HG03521 (cell line): ENCODE measurements at regions not wholly inside any gene's neighbourhood (a gene's known extent, or its start where the extent isn't known, plus 50 kb on each side); places are given as distances from the start of the nearest gene placed in this dataset.

Experiments
- ATAC-seq: cut with Tn5 transposase; IDR thresholded peaks from one replicate; pipeline ENCODE4 v1.9.1; 2021; ENCODE audit warnings: mild to moderate bottlenecking, moderate library complexity; ENCODE audit not compliant: unreplicated experiment

DNA sequence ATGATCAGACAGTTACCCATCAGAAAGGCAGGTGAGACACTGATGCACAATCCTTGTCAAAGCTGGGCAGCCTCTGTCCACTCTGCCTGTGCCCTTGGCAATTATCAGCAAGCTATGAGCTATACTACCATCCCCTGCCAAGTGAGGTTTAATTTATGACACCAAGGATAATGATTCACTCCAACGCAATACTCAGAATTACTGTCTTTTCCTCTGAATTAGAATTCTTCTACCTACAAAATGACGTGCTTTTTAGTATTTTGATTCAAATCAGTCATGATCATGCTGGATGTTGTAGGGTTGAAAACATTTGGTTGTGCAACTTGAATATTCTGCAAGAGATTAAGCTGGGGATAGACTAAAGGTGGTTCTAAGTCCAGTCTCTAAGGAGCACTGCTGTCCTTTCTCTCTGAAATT lies 116.8 kb upstream of the SOX9 start:
- ATAC-seq = no peak

DNA sequence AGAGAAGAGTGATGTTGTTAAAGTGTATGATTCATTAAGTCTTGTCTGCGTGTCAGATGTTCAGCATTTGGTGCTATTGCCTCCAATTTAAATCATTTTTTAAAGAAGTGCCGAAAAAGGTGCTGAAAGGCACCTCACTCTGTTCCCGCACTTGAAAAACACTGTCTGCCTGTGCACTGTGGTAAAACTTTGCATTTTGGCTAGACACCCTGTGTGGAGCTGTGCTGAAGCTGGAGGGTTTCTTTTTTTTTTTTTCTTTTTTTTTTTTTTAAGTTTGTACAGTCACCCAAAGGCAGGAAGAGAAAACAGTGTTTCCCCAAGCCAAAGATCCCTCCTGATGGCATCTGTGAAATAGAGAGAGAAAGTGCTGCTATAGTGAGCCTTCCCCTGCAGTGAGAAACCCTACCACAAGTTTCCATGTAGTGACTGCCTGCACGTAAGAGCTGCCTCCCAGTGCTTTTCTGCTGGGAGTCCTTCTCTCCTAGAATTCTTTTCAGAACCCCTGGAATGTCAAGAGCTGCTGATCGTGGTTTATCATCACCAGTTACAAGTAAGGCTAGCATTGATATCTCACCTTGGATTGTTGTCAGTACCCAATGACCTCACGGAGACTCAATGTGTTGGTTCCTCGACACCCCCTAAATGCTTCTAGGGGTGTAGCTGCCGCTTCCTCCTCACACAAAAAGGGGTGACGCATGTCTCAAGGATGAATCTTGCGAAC lies 116.0 kb upstream of the SOX9 start:
- ATAC-seq = peak; percentile 52

DNA sequence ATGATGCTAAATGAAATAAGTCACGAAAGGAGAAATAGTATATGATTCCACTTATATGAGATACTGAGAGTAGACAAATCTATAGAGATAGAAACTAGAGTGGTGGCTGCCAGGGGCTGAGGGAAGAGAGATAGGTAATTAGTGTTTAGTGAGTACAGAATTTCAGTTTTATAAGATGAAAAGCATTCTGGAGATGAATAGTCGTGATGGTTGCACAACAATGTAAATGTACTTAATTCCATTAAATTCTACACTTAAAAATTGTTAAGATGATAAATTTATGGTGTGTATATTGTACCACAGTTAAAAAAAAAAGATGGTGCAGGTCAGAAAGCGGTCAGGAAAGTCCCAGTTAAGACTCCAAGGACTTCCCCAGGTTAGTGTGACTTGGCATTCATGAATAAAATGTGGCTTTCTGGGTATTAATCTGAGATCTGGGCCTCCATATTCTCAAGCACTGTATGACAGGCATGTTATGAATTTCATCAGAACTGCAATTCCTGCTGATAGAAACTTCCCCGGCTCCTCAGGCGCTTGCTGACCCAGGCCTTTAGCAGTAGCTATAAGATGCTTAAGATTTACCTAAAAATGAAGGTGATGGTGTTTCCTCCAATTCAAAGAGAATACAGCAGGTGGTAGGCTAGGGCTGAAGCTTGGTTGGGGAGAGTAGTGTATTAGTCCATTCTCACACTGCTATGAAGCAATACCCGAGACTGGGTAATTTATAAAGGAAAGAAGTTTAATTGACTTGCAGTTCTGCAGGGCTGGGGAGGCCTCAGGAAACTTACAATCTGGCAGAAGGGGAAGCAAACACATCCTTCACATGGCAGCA lies 115.3 kb upstream of the SOX9 start:
- ATAC-seq = peak; percentile 47

DNA sequence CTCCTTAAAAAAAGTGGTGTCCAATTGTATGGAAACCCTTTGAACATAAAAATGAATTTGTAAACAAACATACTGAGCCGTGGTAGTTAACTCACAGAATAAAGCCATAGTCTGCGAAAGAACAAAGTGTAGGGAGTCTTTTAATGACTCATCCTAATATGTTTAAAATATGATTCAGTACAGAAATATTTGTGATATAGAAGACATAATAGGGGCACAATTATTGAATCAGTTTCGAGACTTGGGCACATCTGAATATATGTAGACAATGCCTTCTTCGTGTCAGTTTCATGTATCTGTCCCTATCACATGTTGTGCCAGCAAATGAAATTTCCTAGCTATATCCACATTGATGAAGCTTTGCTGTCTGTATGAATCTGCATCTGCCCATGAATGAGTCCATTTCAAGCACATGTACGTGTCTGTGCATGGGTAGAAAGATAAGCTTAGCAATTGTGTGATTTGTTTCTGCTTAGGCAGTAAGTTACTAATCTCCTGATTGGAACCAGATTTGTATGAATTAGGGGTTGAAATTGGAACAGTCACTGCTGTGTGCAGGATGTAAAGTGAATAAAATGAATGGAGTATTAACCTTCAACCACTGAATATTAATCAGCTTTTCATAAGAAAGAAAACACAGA lies 112.5 kb upstream of the SOX9 start:
- ATAC-seq = no peak

DNA sequence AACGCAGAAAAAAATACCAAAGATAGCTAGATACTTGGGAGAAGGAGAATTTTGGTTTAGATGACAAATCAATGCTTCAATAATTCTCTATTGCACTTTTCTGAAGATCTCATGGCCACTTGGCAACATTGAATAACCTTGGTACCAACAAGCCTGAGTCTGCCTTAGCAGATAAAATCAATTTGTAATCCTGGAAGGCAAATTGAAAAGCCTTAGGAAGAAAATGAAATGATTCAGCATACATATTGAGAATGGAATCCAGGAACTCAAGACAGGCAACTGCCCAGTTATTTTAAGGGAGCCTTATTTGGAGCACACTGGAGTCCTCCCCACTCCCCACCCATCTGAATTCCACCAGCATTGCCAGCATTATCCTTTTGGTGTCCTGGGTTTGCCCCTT lies 109.3 kb upstream of the SOX9 start:
- no peak for ATAC-seq

DNA sequence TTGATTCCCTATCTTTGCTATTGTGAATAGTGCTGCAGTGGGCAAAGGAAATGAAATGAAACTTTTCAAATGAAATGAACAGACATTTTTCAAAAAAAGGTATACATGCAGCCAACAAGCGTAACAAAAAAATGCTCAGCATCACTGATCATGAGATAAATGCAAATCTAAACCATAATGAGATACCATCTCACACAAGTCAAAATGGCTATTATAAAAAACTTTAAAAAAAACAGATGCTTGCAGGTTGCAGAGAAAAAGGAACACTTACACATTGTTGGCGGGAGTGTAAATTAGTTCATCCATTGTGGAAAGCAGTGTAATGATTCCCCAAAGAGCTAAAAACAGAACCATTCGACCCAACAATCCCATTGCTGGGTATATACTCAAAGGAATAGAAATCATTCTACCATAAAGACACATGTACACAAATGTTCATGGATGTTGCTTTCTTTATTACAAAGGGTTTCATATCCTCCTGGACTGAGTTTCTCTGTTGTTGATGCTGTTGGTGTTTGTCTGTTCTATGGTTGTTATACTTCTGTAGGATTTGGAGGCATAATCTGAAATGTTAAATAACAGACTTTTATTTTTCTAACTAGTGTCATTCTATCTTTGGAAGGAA lies 99.3 kb upstream of the SOX9 start:
- ATAC-seq = no peak

DNA sequence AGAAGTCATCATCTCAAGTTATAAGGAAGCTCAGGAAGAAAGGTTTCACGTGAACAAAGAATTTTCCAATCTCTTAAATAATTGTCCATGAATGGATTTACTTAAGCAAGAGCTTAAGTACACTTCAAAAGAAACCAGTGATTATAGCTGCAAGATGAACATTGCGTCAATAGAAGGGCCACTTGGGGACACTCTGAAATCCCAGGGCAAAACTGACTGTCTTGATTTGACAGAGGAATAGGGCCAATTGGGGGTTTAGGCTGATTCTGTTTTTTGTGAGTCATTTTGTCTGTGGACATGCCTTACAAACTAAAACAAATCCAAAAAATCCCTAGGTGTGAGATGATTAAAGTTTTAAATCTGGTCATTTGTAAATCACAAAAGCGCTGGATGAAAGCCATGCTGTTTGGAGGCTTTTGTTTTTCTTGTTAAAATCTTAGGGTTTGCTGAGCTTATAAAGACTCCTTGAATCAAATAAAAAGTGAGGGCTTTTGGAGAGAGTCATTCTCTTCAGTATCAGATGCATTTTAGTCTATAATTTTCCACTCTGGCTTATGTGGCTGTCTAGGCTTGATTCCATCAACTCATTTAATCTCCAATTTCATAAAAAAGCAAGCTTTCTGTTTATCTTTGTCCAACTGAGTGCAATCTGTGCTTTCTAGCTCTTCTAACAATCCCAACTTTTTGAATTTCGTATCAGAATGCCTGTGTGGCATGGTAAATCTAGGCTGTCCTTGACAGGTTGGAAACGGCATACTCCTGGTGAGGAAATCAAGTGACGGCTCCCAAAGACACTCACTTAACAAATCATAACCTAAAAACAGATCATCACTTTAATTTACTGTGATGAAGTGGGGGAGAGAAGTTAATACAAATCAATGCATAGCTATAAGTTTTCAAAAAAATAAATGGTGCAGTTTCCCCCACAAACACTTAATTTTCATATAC lies 98.2 kb upstream of the SOX9 start:
- ATAC-seq = no peak

DNA sequence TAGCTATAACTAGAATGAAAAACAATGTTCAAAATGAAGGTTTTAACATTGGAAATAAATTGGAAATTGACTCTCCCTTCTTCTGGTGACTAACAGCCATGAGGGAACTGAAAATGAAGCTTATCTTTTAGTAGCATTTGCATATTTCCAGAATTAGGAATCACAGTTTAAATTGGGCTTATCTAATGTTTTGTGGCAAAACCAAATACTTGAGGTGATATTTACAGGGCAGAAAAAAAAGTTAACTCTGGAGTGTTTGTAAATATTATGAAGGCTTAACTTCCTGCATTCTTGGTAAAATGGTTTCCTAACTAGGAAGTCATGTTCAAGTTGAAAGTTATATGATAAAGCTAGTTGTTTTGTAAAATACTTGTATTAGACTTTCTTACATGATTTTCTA lies 96.4 kb upstream of the SOX9 start:
- no peak for ATAC-seq

DNA sequence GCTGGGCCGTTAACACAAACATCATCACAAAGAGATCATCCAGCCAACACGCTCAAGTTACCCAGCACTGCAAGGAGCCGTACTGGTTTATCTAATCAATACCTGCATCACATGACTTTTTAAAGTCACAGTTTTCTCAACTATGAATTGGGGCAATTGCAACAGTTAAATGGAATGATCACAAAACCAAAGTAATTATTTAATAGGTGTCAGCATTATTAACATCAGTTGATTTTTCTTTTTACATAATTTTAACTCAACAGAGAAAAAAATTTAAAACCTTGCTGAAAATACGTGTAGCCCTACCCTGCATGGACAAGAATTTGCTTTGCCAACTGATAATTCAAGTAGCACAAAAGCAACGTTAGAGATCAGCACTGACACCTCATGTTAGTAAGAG lies 95.7 kb upstream of the SOX9 start:
- no peak for ATAC-seq

DNA sequence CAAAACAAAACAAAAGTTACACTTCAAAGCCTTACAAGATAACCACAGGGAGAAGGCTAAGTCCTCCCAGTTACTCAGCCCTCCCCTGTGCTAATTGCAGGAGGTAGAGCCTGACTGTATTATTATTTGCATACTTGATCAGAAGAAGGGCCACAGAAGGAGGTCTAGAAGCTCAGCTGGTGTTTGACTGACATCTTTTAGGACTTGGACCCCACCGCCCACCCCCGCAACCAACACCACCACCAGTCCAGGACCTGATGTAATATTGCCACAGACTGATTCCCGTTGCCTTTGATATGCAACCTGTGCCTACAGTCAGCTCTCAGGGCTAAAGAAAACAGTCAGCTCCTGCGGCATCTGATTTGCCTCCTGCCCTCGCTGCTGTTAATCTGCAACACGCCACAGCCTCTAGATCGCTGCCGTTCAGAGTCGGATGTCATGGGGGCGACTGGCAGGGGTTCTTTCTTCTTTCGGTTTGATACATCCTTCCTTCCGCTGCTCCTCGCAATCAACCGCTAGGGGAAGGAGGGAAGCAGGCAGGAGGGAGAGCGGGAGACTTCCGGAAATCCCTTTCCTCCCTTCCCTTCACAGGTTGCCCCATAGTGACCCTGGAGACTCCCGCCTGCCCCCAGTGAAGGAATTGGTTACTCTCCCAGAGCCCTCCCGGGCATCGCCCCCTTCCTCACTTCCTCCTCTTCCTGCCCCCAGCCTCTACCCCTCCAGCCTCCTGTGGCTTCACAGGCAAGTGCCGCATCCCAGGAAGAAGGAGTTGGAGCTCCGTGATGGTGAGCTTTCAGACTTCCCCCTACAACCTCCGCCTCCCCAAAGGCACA lies 90.5 kb upstream of the SOX9 start:
- peak; percentile 68 for ATAC-seq

DNA sequence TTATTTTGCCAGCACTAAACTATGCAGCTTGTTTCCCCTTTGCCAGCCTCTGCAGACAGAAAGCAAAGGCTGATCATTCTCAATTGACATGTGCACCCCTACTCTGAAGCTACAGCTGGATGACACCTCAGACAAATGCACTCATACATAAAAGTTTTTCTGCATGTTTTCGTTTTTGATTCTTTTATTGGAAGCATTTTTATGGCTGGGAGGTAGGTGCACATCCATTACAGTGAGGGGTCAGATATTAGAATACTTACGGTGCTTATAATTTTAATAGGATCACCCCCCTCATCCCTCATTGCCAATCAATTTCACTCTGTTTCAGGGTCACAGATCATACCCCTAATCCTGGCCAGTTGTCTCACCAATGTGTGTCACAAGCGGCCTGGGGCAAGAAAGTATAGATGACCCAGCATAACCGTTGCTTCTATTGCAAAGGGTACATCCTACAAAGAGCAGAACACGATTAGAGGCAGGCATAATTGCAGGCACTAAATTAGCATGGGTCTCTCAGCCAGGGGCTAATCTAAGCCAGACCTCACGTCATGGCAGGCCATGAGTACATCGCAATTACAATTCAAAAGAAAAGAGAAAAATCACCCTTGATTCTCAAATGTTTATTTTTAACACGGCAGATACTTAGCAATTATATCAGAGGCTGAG lies 89.5 kb upstream of the SOX9 start:
- no peak for ATAC-seq

DNA sequence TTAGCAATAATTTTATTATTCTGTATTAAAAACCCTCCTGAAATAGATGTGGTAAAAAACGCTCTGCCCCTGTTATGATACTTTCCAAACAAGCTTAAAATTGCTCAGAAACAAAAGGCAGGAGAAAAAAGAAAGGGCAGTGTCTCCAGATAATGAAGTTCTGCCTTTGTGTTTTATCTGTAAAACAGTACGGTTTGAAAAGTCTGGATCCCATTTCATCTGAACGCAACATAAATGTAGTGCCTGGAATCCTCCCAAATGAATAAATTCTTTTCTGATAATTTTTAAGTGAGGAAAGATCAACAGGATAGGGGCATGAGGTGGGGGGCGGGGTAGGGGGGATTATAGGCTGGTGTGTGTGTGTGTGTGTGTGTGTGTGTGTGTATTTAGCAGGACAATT lies 87.5 kb upstream of the SOX9 start:
- ATAC-seq = no peak

DNA sequence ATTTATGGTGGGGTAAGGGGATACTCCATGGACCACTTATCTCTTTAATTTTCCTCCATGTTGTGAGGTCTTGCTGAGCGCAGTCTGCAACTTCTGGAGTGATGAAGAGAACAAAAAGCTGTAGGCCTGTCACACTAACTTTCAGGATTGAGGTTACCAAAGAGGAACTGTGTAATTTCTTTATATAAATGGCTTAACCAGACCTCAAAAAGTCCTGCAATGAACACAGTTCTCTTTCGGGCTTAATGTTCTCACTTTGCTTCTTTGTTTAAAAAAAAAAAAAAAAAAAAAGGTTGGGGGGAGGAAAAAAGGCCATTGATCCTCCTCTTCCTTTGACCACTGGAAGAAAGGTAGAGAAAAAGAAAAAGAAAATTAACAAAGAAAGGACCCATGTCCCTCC lies 86.8 kb upstream of the SOX9 start:
- ATAC-seq = peak; percentile 46

DNA sequence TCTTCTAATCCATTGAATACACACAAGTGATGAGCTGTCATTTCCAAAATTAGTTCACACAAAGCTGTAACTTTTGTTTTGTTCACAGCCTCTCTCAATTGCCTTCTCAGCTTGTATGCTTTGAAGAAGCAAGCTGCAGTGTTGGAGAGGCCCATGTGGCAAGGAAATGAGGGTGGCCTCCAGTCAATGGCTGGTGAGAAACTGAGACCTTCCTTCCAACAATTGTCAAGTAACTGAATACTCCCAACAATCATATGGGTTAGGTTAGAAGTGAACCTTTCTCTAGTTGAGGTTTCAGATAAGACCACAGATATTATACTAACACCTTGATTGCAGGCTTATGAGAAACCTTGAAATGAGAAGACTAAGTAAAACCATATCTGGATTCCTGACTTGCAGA lies 82.4 kb upstream of the SOX9 start:
- no peak for ATAC-seq

DNA sequence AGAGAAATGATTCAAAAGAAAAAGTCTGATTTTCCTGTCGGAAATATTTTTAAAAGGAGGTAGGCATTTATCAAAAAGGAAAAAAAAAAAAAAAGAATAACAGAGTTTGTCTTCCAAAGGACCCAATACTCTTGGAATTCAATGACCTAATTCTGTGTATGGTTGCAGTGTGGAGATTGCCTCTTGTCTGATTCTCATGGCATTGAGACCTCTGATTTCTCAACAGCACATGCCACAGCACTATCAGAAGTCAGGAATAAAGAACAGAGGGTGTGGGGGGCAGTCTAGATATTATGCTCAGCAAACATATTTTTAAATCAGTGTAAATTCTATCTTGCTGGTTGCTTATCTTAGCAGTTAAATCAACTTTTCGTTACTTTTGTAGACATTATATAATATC lies 81.3 kb upstream of the SOX9 start:
- no peak for ATAC-seq

DNA sequence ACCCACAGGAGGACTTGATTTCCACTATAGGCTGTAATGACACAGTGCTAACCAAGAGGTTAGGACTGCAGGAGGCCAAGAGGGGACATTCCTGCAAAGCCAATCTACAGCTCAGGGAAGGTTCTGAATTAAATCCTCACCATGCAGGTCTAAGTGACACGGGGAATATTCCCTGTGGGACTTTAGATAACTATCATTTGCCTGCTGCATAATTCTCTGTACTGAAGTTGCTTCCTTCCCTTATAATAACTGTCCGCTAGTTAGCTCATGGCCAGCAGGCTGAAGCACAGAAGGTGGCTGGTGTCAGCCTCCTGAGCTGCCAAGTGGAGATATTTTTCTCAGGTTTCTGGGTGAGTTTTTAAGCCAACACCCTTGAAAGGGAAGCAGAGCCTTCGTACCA lies 74.6 kb upstream of the SOX9 start:
- no peak for ATAC-seq

DNA sequence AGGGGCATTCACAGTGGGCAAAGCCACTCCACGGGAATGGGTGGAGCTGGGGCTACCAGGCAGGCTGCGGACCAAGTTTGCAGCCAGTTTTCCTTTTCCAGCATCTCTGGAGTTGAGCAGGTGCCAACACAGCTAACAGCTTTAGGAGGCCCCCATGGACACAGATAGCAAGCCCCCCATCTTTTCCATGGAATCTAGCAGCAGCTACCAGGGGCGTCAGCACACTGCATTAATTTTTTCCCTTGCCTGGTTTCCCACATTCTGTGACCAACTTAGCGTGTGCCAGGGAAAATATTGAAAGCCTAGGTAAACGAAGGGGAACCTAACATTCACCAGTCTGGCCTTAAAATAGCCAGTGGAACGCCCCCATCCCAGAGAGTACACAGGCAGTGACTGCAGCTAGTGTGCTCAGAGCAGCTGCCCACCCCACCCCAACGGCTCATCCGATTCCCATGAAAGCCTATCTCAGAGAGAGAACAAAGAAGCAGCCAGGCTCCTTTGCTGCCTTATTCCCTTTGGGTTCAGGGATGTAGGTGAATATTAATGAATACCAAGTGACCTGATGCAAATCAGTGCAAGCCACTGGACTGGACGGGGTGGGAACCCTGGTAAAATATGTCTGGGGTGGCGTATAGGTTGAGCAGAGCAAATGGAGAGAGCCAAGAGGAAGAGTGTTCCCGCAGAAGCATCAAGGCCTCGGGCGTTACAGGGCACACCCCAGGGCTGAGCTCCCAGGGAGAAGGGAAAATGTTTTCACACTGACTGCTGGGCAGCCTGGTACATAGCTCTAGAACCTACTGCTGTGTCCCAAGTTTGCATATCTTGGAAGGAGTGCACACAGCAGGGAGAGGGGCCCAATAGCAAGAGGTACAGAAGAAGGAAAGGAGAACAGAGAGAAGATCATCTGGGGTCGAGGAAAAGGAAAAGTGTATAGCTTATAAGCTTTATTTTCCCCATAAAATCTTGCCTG lies 73.9 kb upstream of the SOX9 start:
- ATAC-seq = no peak

DNA sequence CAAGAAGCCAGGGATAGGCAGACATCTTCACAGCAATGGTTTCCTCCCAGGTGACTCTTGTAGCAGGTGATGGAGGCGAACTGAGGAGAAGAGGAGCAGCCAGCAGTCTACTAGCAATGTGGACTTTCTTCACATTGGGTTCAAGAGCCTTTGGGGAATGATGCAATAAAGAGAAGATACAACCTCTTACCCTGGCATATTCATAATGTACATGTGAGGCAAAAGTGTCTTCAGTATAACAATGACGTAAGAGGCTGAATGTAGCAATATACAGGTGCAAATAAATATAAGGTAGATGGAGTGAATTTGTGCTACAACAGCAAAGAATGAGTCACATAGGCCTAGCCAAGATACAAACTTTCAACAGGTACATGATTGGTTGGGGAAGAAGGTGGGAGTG lies 70.9 kb upstream of the SOX9 start:
- ATAC-seq = no peak
